Heart right ventricle (tissue), 16 donors: ENCODE measurements at regions not wholly inside any gene's neighbourhood (a gene's known extent, or its start where the extent isn't known, plus 50 kb on each side); places are given as distances from the start of the nearest gene placed in this dataset.

ENCODE experiments used
- ATAC-seq, 8 donors: fragments of 200-7000 bp; cut with Tn5 transposase; one replicate each; pipeline ENCODE4 v1.9.1; 2020; ENCODE audit warnings: mild to moderate bottlenecking in 8 of 8, moderate library complexity in 8 of 8, moderate number of reproducible peaks in 1 of 8
- DNase-seq, 2 donors: peaks; one replicate each; pipeline ENCODE4 v3.0.0-alpha.2; 2020
- H3K27ac ChIP-seq, 10 donors: fragments of 200-600 bp; sonication (generic) in 2 of 10; one replicate each; pipeline versions ENCODE4 v1.5.0 to v1.8.0; 2020 to 2022; ENCODE audit warnings: mild to moderate bottlenecking in 3 of 10
- H3K27me3 ChIP-seq, 7 donors: fragments of 200-600 bp; one replicate each; pipeline ENCODE4 v1.8.0; 2021 to 2022; ENCODE audit warnings: mild to moderate bottlenecking in 2 of 7
- H3K36me3 ChIP-seq, 9 donors: fragments of 200-600 bp; sonication (generic) in 1 of 9; one replicate each; pipeline versions ENCODE4 v1.5.0 to v1.8.0; 2020 to 2022; ENCODE audit warnings: mild to moderate bottlenecking in 2 of 9
- H3K4me1 ChIP-seq, 9 donors: fragments of 200-600 bp; sonication (generic) in 1 of 9; one replicate each; pipeline versions ENCODE4 v1.5.0 to v1.8.0; 2020 to 2022; ENCODE audit warnings: mild to moderate bottlenecking in 4 of 9
- H3K4me3 ChIP-seq, 10 donors: fragments of 200-600 bp; sonication (generic) in 2 of 10; one replicate each; pipeline versions ENCODE4 v1.5.0 to v1.8.0; 2020 to 2022; ENCODE audit warnings: mild to moderate bottlenecking in 7 of 10, moderate library complexity in 2 of 10
- H3K9me3 ChIP-seq, 11 donors: fragments of 200-600 bp in 10 of 11; sonication (generic) in 2 of 11; one replicate each; pipeline versions ENCODE4 v1.5.0 to v1.8.0; 2013 to 2022; ENCODE audit warnings: mild to moderate bottlenecking in 2 of 11, control low read depth in 1 of 11, moderate library complexity in 1 of 11
- CTCF ChIP-seq, 9 donors: fragments of 200-600 bp; sonication (generic) in 2 of 9; IDR thresholded peaks; one replicate each; pipeline versions ENCODE4 v1.5.0 to v1.8.0; 2021 to 2022; ENCODE audit warnings: antibody characterized with exemption in 9 of 9, mild to moderate bottlenecking in 5 of 9, moderate library complexity in 1 of 9
- WGBS, 2 donors: extraction: QIAGEN DNeasy Blood & Tissue Kit; methylation state at CpG; one replicate each; pipeline ENCODE4 v1.1.7; 2013; ENCODE audit warnings: inconsistent platforms in 1 of 2; 5-methylcytosine and 5-hydroxymethylcytosine counted together
- intact Hi-C, 10 donors: fragments of 100-400 bp; cut with DNase I; formaldehyde crosslinking; loops; one replicate each; pipeline versions ENCODE4 v1.11.1 to v1.14.2; 2022
- donor health status: Arrhythmogenic right ventricular cardiomyopathy.
- donor health status: ischemic (EF 13 %, LVEDD 7.1; RV severe dilation, severe dysfunction).
- donor health status: healthy with polysubstance abuse.
- donor health status: DM: no; HTN: yes; CAD: no.
- donor health status: DM: no; HTN: no; CAD: no.
- donor health status: ischemic (EF 25% LVEDD 6.9; RV normal size, moderate dysfunction).
- donor health status: ischemic (EF 25% LVEDD 5.7; RV mildly dilated, moderate dysfunction).
- donor health status: healthy.
- donor health status: DM: yes; HTN: yes; CAD: no.
- donor health status: Ischemic cardiomyopathy.
- donor health status: ischemic (EF 35%, LVEDD 5.7; RV mildly dilated, moderate dysfunction).
- donor health status: nonischemic (EF 11% LVEDD 7.7; RV severe dilation, severe dysfunction).
- donor health status: DM: yes; HTN: yes; CAD: no.
- donor health status: PGD.
- donor health status: ischemic (EF 29% LVEDD 5.4; RV normal size, mild dysfunction).
- donor health status: nonischemic (EF 23%, LVEDD 6.1; RV moderate dilation, normal function).

DNA sequence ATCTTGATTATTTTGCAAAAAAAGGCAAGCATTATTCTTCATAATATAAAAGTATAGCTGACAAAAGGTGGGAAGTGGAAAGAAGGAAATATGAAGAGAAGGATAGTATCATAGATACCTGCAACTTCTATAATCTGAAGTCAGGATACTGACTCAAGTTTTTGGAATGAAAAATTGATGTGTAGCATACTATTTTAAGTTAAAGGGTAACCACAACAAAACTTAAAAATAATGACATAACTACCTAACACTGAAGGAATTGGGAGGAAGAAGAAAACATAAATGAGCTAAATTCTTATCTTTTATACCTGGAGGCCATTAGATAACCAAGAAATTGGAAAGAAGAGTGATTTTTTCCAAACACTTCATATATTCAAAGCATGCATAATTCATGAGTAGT, 51.8 kb upstream of the TLE1 start:
- TF ChIP-seq CTCF (IDR thresholded peaks at IDR 0.05), result no peak
- DNase-seq, result no peak
- no peak for ATAC-seq
- H3K27me3 ChIP-seq, result no peaks in the 10 kb centered on the region
- peaks cover 0 to 26% (median 7%) of the 10 kb centered on the region in 11 donors for H3K9me3 ChIP-seq
- no peak overlapping the region for H3K27ac ChIP-seq
- peaks cover 0 to 12% (median 0%) of the 10 kb centered on the region in 9 donors for H3K4me1 ChIP-seq
- intact Hi-C loops, result no loop called here
- no peak overlapping the region for H3K4me3 ChIP-seq
- no peaks in the 10 kb centered on the region for H3K36me3 ChIP-seq

GRCh38 chr9:81748091-81748490, 58.7 kb upstream of the TLE1 start:
- no peak overlapping the region for H3K4me3 ChIP-seq
- peaks cover 0 to 21% (median 0%) of the 10 kb centered on the region in 11 donors for H3K9me3 ChIP-seq
- ATAC-seq (no peak), DNase-seq (no peak)
- H3K27me3 ChIP-seq, result no peaks in the 10 kb centered on the region
- intact Hi-C loops, result no loop called here
- H3K36me3 ChIP-seq, result no peaks in the 10 kb centered on the region
- WGBS, 2 donors, result 74 to 85% methylated on average over 1 of the region's 1 CpG
- TF ChIP-seq CTCF (IDR thresholded peaks at IDR 0.05), result no peak
- H3K27ac ChIP-seq, result no peak overlapping the region
- no peaks in the 10 kb centered on the region for H3K4me1 ChIP-seq

DNA sequence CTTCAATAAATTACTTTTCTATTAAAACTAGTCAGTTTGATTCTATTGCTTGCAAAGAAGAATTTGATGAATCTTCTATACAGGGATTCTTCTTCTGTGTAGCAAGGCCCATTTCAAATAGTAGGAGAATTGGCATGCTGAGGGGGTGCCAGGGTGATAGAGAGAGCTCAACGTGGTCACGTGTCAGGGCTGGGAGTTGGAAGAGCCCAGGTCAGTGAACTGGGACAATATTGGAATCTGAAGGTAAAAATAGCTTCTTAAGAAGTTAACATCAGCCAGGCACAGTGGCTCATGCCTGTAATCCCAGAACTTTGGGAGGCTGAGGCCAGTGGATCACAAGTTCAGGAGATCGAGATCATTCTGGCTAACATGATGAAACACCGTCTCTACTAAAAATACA, 64.1 kb upstream of the TLE1 start:
- DNase-seq (no peak), ATAC-seq (no peak)
- H3K4me3 ChIP-seq, result no peak overlapping the region
- intact Hi-C loops, result no loop called here
- no peak overlapping the region for H3K27ac ChIP-seq
- no peaks in the 10 kb centered on the region for H3K9me3 ChIP-seq
- no peaks in the 10 kb centered on the region for H3K36me3 ChIP-seq
- H3K4me1 ChIP-seq, result no peaks in the 10 kb centered on the region
- WGBS, 2 donors, result 84 to 91% methylated on average over 4 of the region's 4 CpGs
- no peak for TF ChIP-seq CTCF (IDR thresholded peaks at IDR 0.05)
- no peaks in the 10 kb centered on the region for H3K27me3 ChIP-seq

GRCh38 chr9:81754245-81754644, 64.9 kb upstream of the TLE1 start:
- no peak for ATAC-seq

More at GRCh38 chr9:81754245-81754644, 64.9 kb upstream of the TLE1 start:
- TF ChIP-seq CTCF (IDR thresholded peaks at IDR 0.05), result no peak
- no peaks in the 10 kb centered on the region for H3K9me3 ChIP-seq
- no peaks in the 10 kb centered on the region for H3K4me1 ChIP-seq
- intact Hi-C loops, result no loop called here
- H3K36me3 ChIP-seq, result no peaks in the 10 kb centered on the region
- DNase-seq, result no peak
- no peak overlapping the region for H3K27ac ChIP-seq
- no peak overlapping the region for H3K4me3 ChIP-seq
- no peaks in the 10 kb centered on the region for H3K27me3 ChIP-seq
